ENCODE measurements at regions not wholly inside any gene's neighbourhood (a gene's known extent, or its start where the extent isn't known, plus 50 kb on each side); places are given as distances from the start of the nearest gene placed in this dataset.

- no peak for DNase-seq (ENCODE audit: extremely low read depth, insufficient read length)
- Histone ChIP-seq H3K27me3 (replicated peaks; ENCODE audit: control insufficient read depth, insufficient read depth, low read length) (no peaks in the 10 kb centered on the region), H3K36me3 (ENCODE audit: control insufficient read depth, insufficient read depth, low read length) (no peaks in the 10 kb centered on the region), H3K4me3 (replicated peaks; ENCODE audit: low read depth, low read length) (no peak overlapping the region)
- TF ChIP-seq, protein P1, sequence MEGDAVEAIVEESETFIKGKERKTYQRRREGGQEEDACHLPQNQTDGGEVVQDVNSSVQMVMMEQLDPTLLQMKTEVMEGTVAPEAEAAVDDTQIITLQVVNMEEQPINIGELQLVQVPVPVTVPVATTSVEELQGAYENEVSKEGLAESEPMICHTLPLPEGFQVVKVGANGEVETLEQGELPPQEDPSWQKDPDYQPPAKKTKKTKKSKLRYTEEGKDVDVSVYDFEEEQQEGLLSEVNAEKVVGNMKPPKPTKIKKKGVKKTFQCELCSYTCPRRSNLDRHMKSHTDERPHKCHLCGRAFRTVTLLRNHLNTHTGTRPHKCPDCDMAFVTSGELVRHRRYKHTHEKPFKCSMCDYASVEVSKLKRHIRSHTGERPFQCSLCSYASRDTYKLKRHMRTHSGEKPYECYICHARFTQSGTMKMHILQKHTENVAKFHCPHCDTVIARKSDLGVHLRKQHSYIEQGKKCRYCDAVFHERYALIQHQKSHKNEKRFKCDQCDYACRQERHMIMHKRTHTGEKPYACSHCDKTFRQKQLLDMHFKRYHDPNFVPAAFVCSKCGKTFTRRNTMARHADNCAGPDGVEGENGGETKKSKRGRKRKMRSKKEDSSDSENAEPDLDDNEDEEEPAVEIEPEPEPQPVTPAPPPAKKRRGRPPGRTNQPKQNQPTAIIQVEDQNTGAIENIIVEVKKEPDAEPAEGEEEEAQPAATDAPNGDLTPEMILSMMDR (IDR thresholded peaks at IDR 0.05; ENCODE audit: insufficient read depth, low read length, poor library complexity, severe bottlenecking): no peak
These were observed 128.1 kb upstream of the E2F8 start for GRCh38 chr11:19368726-19369375.

DNA sequence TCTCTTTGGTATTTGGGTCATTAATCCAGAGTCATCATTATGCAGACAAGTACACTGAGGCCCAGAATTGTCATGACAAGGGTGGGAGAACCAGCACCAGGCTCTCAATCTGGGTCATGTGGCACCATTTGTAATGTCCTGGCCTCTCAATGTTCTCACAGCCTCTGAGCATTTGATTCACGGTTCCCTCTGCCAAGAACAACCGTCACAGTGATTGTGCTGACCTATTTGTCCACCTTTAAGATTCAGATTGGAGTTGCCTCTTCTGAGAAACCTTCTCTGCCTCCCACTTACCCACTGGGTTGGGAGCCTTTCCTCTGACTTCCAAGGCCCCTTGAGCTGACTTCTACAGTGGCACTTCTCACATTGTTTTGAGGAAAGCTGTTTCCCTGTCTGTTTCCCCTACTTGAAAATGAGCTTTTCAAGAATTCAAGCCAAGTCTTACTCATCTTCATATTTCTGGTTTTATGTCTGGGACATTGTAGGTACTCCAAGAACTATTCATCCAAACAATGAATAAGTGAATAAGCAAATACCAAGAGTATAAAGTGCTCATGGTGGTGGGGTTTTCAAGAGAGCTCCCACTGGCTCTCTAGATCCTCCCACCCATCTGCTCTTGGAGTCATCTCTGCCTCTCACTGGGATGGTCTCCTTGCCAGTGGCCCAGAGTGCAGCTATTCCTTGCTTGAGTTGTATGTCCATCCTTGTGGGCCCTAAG is 126.4 kb upstream of the E2F8 start:
- TF ChIP-seq, protein P1 (IDR thresholded peaks at IDR 0.05; ENCODE audit: insufficient read depth, low read length, poor library complexity, severe bottlenecking): no peak
- Histone ChIP-seq H3K4me3 (replicated peaks; ENCODE audit: low read depth, low read length) (no peak overlapping the region), H3K27me3 (replicated peaks; ENCODE audit: control insufficient read depth, insufficient read depth, low read length) (no peaks in the 10 kb centered on the region), H3K36me3 (ENCODE audit: control insufficient read depth, insufficient read depth, low read length) (no peaks in the 10 kb centered on the region)
- no peak for DNase-seq (ENCODE audit: extremely low read depth, insufficient read length)

- H3K36me3 ChIP-seq (ENCODE audit: control insufficient read depth, insufficient read depth, low read length): no peaks in the 10 kb centered on the region
- TF ChIP-seq, protein P1 (IDR thresholded peaks at IDR 0.05; ENCODE audit: insufficient read depth, low read length, poor library complexity, severe bottlenecking): no peak
- DNase-seq (ENCODE audit: extremely low read depth, insufficient read length): peak; percentile 16
- no peak overlapping the region for H3K4me3 ChIP-seq (replicated peaks; ENCODE audit: low read depth, low read length)
- no peaks in the 10 kb centered on the region for H3K27me3 ChIP-seq (replicated peaks; ENCODE audit: control insufficient read depth, insufficient read depth, low read length)
These were observed 125.1 kb upstream of the E2F8 start for GRCh38 chr11:19365743-19366410.

DNA sequence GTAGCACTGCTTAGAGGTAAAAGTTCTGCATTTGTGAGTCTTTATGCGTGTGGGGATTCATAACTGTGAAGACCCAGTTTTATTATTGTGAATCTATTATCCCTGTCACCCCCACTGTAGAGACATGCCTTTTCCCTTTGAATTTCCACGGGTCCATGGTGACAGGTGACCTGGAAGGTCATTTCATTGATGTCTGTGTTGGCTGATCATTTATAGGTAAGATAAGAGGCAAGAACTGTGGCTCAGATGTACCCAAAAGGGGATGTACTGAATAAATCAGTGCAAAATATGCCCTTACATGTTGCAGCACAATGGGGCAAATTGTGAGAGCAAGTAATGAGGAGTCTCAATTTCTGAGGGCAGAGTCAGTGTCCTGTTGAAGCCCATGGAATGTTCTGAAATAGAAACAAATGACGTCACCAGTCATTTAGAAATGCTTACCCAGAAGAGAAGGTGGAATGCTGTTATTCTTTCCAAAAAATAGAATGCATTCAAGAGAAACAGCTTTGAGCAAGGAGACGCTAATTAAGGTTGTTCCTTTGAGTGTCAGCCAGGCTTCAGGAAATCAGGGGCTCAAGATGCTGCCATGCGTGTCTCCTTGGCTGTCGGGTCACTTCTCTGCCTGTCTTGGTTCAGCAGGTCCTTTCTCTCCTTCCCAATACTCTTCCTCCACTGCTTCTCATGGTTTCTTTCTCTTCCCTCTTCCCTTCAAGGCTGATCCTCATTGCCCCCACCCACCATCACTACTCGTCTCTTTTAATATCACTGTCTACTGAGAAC is 118.7 kb upstream of the E2F8 start:
- Histone ChIP-seq H3K4me3 (replicated peaks; ENCODE audit: low read depth, low read length) (no peak overlapping the region), H3K27me3 (replicated peaks; ENCODE audit: control insufficient read depth, insufficient read depth, low read length) (no peaks in the 10 kb centered on the region; the same call in 1 of the 2 replicates), H3K36me3 (ENCODE audit: control insufficient read depth, insufficient read depth, low read length) (no peaks in the 10 kb centered on the region)
- no peak for DNase-seq (ENCODE audit: extremely low read depth, insufficient read length)
- TF ChIP-seq, protein P1 (IDR thresholded peaks at IDR 0.05; ENCODE audit: insufficient read depth, low read length, poor library complexity, severe bottlenecking): no peak

GRCh38 chr11:19357943-19358342 is 117.2 kb upstream of the E2F8 start:
- no peak for DNase-seq (ENCODE audit: extremely low read depth, insufficient read length)
- Histone ChIP-seq H3K27me3 (replicated peaks; ENCODE audit: control insufficient read depth, insufficient read depth, low read length) (no peaks in the 10 kb centered on the region; the same call in 1 of the 2 replicates), H3K36me3 (ENCODE audit: control insufficient read depth, insufficient read depth, low read length) (no peaks in the 10 kb centered on the region), H3K4me3 (replicated peaks; ENCODE audit: low read depth, low read length) (no peak overlapping the region)
- TF ChIP-seq, protein P1 (IDR thresholded peaks at IDR 0.05; ENCODE audit: insufficient read depth, low read length, poor library complexity, severe bottlenecking): no peak
